OCI-LY7 (cell line): ENCODE measurements at regions not wholly inside any gene's neighbourhood (a gene's known extent, or its start where the extent isn't known, plus 50 kb on each side); places are given as distances from the start of the nearest gene placed in this dataset.

ENCODE experiments used
- BruUV-seq: library from RNA; stranded (reverse); fragments of 400-500 nt; replicated peaks from 2 replicates; lab custom pipeline; 2021; lab: Mats Ljungman, UMichigan
- CTCF ChIA-PET: fragments of 300-600 bp; sonication (Branson Sonifier 250); formaldehyde crosslinking; loops from one replicate; lab custom pipeline; 2022; ENCODE audit warnings: antibody characterized with exemption; ENCODE audit not compliant: unreplicated experiment; lab: Charles Lee
- POLR2A ChIA-PET: fragments of 300-600 bp; sonication (Branson Sonifier 250); formaldehyde crosslinking; loops from one replicate; lab custom pipeline; 2022; ENCODE audit warnings: antibody characterized with exemption; lab: Charles Lee
- DNase-seq: peaks from one replicate; pipeline ENCODE4 v3.0.0-alpha.2; 2015; ENCODE audit warnings: low spot score
- H2AFZ ChIP-seq: fragments of 200-600 bp; sonication (generic), shearing (Covaris generic); 2 replicates; pipeline ENCODE4 v1.6.1; 2014; ENCODE audit warnings: mild to moderate bottlenecking, antibody characterized with exemption, low read length, moderate library complexity
- H3K27ac ChIP-seq: fragments of 200-600 bp; sonication (generic); 2 replicates; pipeline ENCODE4 v1.5.1; 2014; ENCODE audit warnings: mixed run types, low read depth, mild to moderate bottlenecking, moderate library complexity, low read length, inconsistent platforms; ENCODE audit not compliant: poor library complexity, severe bottlenecking
- H3K36me3 ChIP-seq: fragments of 200-600 bp; sonication (generic); 2 replicates; pipeline ENCODE4 v1.6.1; 2014; ENCODE audit warnings: mild to moderate bottlenecking, antibody characterized with exemption, low read length, moderate library complexity, mixed read lengths; ENCODE audit not compliant: insufficient read depth
- H3K4me1 ChIP-seq: fragments of 200-600 bp; sonication (generic); 2 replicates; pipeline ENCODE4 v1.5.1; 2014; ENCODE audit warnings: mild to moderate bottlenecking, low read length; ENCODE audit not compliant: insufficient read depth, poor library complexity, severe bottlenecking
- H3K4me2 ChIP-seq: fragments of 200-600 bp; sonication (generic); 2 replicates; pipeline ENCODE4 v1.6.1; 2014; ENCODE audit warnings: mild to moderate bottlenecking, low read length
- H3K4me3 ChIP-seq: fragments of 200-600 bp; sonication (generic); 2 replicates; pipeline ENCODE4 v1.5.1; 2014; ENCODE audit warnings: mild to moderate bottlenecking, low read depth, low read length; ENCODE audit not compliant: poor library complexity, severe bottlenecking
- H3K79me2 ChIP-seq: fragments of 200-600 bp; sonication (generic); 2 replicates; pipeline ENCODE4 v1.6.1; 2016; ENCODE audit warnings: low read depth, mild to moderate bottlenecking, low read length, moderate library complexity, mixed read lengths; ENCODE audit not compliant: insufficient read depth
- H3K9me2 ChIP-seq: fragments of 200-600 bp; sonication (generic); 2 replicates; pipeline ENCODE4 v1.6.1; 2016; ENCODE audit warnings: mild to moderate bottlenecking, low read length, mixed read lengths; ENCODE audit not compliant: insufficient read depth
- H3K9me3 ChIP-seq: fragments of 200-600 bp; sonication (generic); 2 replicates; pipeline ENCODE4 v1.6.1; 2014; ENCODE audit warnings: mild to moderate bottlenecking, mixed run types, low read length, mixed read lengths
- H4K20me1 ChIP-seq: fragments of 200-600 bp; sonication (generic); 2 replicates; pipeline ENCODE4 v1.6.1; 2014; ENCODE audit warnings: mild to moderate bottlenecking, antibody characterized with exemption, low read length, moderate library complexity, mixed read lengths; ENCODE audit not compliant: insufficient read depth
- CTCF ChIP-seq: fragments of 200-600 bp; sonication (generic); conservative IDR thresholded peaks from 2 replicates; pipeline ENCODE4 v1.5.1; 2014; ENCODE audit warnings: mild to moderate bottlenecking, antibody characterized with exemption, low read length, moderate library complexity, mixed read lengths
- EZH2phosphoT487 ChIP-seq: fragments of 200-600 bp; sonication (generic); IDR thresholded peaks from 2 replicates; pipeline ENCODE4 v1.6.1; 2018; ENCODE audit warnings: low read depth, borderline replicate concordance, mild to moderate bottlenecking, mixed run types, antibody characterized with exemption, low read length, moderate library complexity, mixed read lengths
- intact Hi-C: fragments of 100-400 bp; cut with micrococcal nuclease; formaldehyde crosslinking; loops from one replicate; pipeline ENCODE4 v1.10.0; 2022; ENCODE audit not compliant: unreplicated experiment

GRCh38 chr12:83920821-83921547, 991.6 kb downstream of the SLC6A15 start:
- H2AFZ ChIP-seq: no peak overlapping the region
- POLR2A ChIA-PET: interaction anchor here (0.6 to 0.9 kb wide), 4 partner anchors 8 to 1971 kb away, joined by 3 to 7 read pairs (median 3); no protein-coding TSS in a partner anchor
- H3K4me2 ChIP-seq: no peak overlapping the region
- no peak for TF ChIP-seq EZH2phosphoT487
- no peak for TF ChIP-seq CTCF
- H3K79me2 ChIP-seq: no peaks in the 10 kb centered on the region
- H3K9me3 ChIP-seq: no peaks in the 10 kb centered on the region
- BruUV-seq: no TSS peak
- intact Hi-C loops: no loop called here
- H3K4me1 ChIP-seq: no peaks in the 10 kb centered on the region
- no peaks in the 10 kb centered on the region for H4K20me1 ChIP-seq
- H3K9me2 ChIP-seq: no peaks in the 10 kb centered on the region
- DNase-seq: no peak
- H3K4me3 ChIP-seq: no peak overlapping the region
- no peak overlapping the region for H3K27ac ChIP-seq
- CTCF ChIA-PET: no interaction called here
- no peaks in the 10 kb centered on the region for H3K36me3 ChIP-seq

GRCh38 chr12:83919081-83919480, 993.5 kb downstream of the SLC6A15 start:
- Histone ChIP-seq H2AFZ (no peak overlapping the region), H3K4me1 (no peaks in the 10 kb centered on the region), H3K36me3 (no peaks in the 10 kb centered on the region), H3K4me3 (no peak overlapping the region), H3K9me3 (no peaks in the 10 kb centered on the region), H4K20me1 (no peaks in the 10 kb centered on the region), H3K9me2 (no peaks in the 10 kb centered on the region), H3K27ac (no peak overlapping the region), H3K4me2 (no peak overlapping the region), H3K79me2 (no peaks in the 10 kb centered on the region)
- POLR2A ChIA-PET: no interaction called here
- DNase-seq: no peak
- intact Hi-C loops: no loop called here
- no TSS peak for BruUV-seq
- CTCF ChIA-PET: no interaction called here
- no peak for TF ChIP-seq EZH2phosphoT487
- no peak for TF ChIP-seq CTCF

GRCh38 chr12:83904175-83904574, 1008.4 kb downstream of the SLC6A15 start:
- H3K27ac ChIP-seq: no peak overlapping the region
- no TSS peak for BruUV-seq
- no peaks in the 10 kb centered on the region for H3K9me3 ChIP-seq
- H2AFZ ChIP-seq: no peak overlapping the region
- CTCF ChIA-PET: no interaction called here
- H3K4me2 ChIP-seq: no peak overlapping the region
- no peak for DNase-seq
- no peaks in the 10 kb centered on the region for H4K20me1 ChIP-seq
- no peaks in the 10 kb centered on the region for H3K79me2 ChIP-seq
- TF ChIP-seq CTCF (no peak), EZH2phosphoT487 (no peak)
- H3K4me3 ChIP-seq: no peak overlapping the region
- no peaks in the 10 kb centered on the region for H3K9me2 ChIP-seq
- no peaks in the 10 kb centered on the region for H3K36me3 ChIP-seq
- POLR2A ChIA-PET: no interaction called here
- no peaks in the 10 kb centered on the region for H3K4me1 ChIP-seq
- intact Hi-C loops: no loop called here
